T-cell (primary cell): ENCODE measurements at regions not wholly inside any gene's neighbourhood (a gene's known extent, or its start where the extent isn't known, plus 50 kb on each side); places are given as distances from the start of the nearest gene placed in this dataset.

Source experiments
- ATAC-seq, 4 experiments: fragments of 200-7000 bp in 3 of 4; fragments of 150-1000 bp in 1 of 4; cut with Tn5 transposase; replicated peaks in 1 of 4; 1 replicate in 3 of 4; 2 replicates in 1 of 4; pipeline ENCODE4 v1.10.0; 2021; ENCODE audit warnings: moderate library complexity in 3 of 4, mild to moderate bottlenecking in 2 of 4, moderate number of reproducible peaks in 1 of 4
- CTCF ChIA-PET, 2 donors: fragments of 300-600 bp; sonication (Branson Sonifier 250); formaldehyde crosslinking; loops; one replicate each; lab custom pipeline; 2022; ENCODE audit warnings: antibody characterized with exemption in 2 of 2; lab: Charles Lee
- POLR2A ChIA-PET, 2 donors: fragments of 300-600 bp; sonication (Branson Sonifier 250); formaldehyde crosslinking; loops; one replicate each; lab custom pipeline; 2022; ENCODE audit warnings: antibody characterized with exemption in 2 of 2; lab: Charles Lee
- DNase-seq, 35 experiments: peaks; one replicate each; pipeline versions ENCODE4 v3.0.0 to v3.0.0-alpha.2; 2013 to 2023
- H3K27ac ChIP-seq: one replicate; pipeline ENCODE4 v1.5.1; 2013; ENCODE audit warnings: low read length
- H3K27me3 ChIP-seq, 2 experiments: replicated peaks in 1 of 2; 1 replicate in 1 of 2; 2 replicates in 1 of 2; pipeline versions ENCODE4 v1.6.1 to v1.7.0; 2013; ENCODE audit warnings: low read length in 1 of 2, mixed read lengths in 1 of 2; ENCODE audit not compliant: control insufficient read depth in 2 of 2, insufficient read depth in 2 of 2; ENCODE audit errors: extremely low read depth in 1 of 2
- H3K36me3 ChIP-seq, 2 donors: 1 replicate in 1 of 2; 2 replicates in 1 of 2; pipeline versions ENCODE4 v1.6.1 to v1.7.0; 2013; ENCODE audit warnings: low read length in 1 of 2; ENCODE audit not compliant: control insufficient read depth in 2 of 2, insufficient read depth in 1 of 2; ENCODE audit errors: extremely low read depth in 1 of 2
- H3K4me1 ChIP-seq, 2 experiments: 1 replicate in 1 of 2; 2 replicates in 1 of 2; pipeline versions ENCODE4 v1.6.1 to v1.7.0; 2013; ENCODE audit warnings: low read length in 2 of 2, mixed read lengths in 1 of 2; ENCODE audit not compliant: insufficient read depth in 2 of 2, control insufficient read depth in 1 of 2; ENCODE audit errors: extremely low read depth in 1 of 2
- H3K4me3 ChIP-seq, 2 donors: 1 replicate in 1 of 2; 2 replicates in 1 of 2; pipeline versions ENCODE4 v1.5.1 to v1.7.0; 2013; ENCODE audit warnings: mild to moderate bottlenecking in 2 of 2, low read length in 1 of 2, moderate library complexity in 1 of 2; ENCODE audit not compliant: control insufficient read depth in 1 of 2; ENCODE audit errors: extremely low read depth in 1 of 2
- H3K9me3 ChIP-seq: 2 replicates; pipeline ENCODE4 v1.7.0; 2013
- H3K27ac Mint-ChIP-seq, 2 donors: one replicate each; pipeline ENCODE4 v1.8.0; 2020 to 2021; ENCODE audit warnings: mild to moderate bottlenecking in 2 of 2, mixed read lengths in 2 of 2
- H3K27me3 Mint-ChIP-seq, 2 donors: one replicate each; pipeline ENCODE4 v1.8.0; 2021 to 2022; ENCODE audit warnings: mixed read lengths in 2 of 2
- H3K36me3 Mint-ChIP-seq: one replicate; pipeline ENCODE4 v1.8.0; 2021; ENCODE audit warnings: mixed read lengths
- H3K4me1 Mint-ChIP-seq, 3 donors: one replicate each; pipeline ENCODE4 v1.8.0; 2020 to 2022; ENCODE audit warnings: mixed read lengths in 3 of 3, mild to moderate bottlenecking in 1 of 3
- H3K4me3 Mint-ChIP-seq, 3 donors: one replicate each; pipeline ENCODE4 v1.8.0; 2020 to 2022; ENCODE audit warnings: mild to moderate bottlenecking in 3 of 3, mixed read lengths in 3 of 3, moderate library complexity in 3 of 3
- H3K9me3 Mint-ChIP-seq, 3 donors: one replicate each; pipeline ENCODE4 v1.8.0; 2020 to 2022; ENCODE audit warnings: mixed read lengths in 3 of 3
- WGBS: methylation state at CpG from one replicate; pipeline ENCODE4 v1.1.5; 2013; ENCODE audit warnings: missing lambda C conversion rate; ENCODE audit not compliant: insufficient coverage; 5-methylcytosine and 5-hydroxymethylcytosine counted together

- Histone ChIP-seq H3K27me3 (no peaks in the 10 kb centered on the region), H3K4me1 (no peaks in the 10 kb centered on the region), H3K4me3 (no peak overlapping the region), H3K36me3 (no peaks in the 10 kb centered on the region), H3K27ac (no peak overlapping the region), H3K9me3 (no peaks in the 10 kb centered on the region)
- no peaks in the 10 kb centered on the region for H3K9me3 Mint-ChIP-seq
- 90% methylated on average over 2 of the region's 2 CpGs for WGBS
- CTCF ChIA-PET = interaction anchor here in 1 of 2 donors (1.0 kb wide), 2 partner anchors 8 to 12 kb away, joined by 3 to 5 read pairs; no protein-coding TSS in a partner anchor
- H3K4me3 Mint-ChIP-seq = no peak overlapping the region
- H3K36me3 Mint-ChIP-seq = no peaks in the 10 kb centered on the region
- DNase-seq (no peak), ATAC-seq (no peak)
- H3K27me3 Mint-ChIP-seq = no peaks in the 10 kb centered on the region
- peaks cover 1 to 5% (median 3%) of the 10 kb centered on the region in 3 donors for H3K4me1 Mint-ChIP-seq
- H3K27ac Mint-ChIP-seq = no peak overlapping the region
- POLR2A ChIA-PET = no interaction called here
These were observed 124.3 kb upstream of the CACNA1E start for GRCh38 chr1:181359012-181359411.

- H3K27ac ChIP-seq = no peak overlapping the region
- CTCF ChIA-PET = no interaction called here
- Mint-ChIP-seq H3K27ac (no peak overlapping the region), H3K9me3 (no peaks in the 10 kb centered on the region), H3K36me3 (no peaks in the 10 kb centered on the region), H3K27me3 (no peaks in the 10 kb centered on the region), H3K4me1 (peaks cover 0 to 3% (median 0%) of the 10 kb centered on the region in 3 donors), H3K4me3 (no peak overlapping the region)
- H3K9me3 ChIP-seq = no peaks in the 10 kb centered on the region
- no peak for ATAC-seq
- no peaks in the 10 kb centered on the region for H3K4me1 ChIP-seq
- no peak overlapping the region for H3K4me3 ChIP-seq
- no peak for DNase-seq
- H3K27me3 ChIP-seq = no peaks in the 10 kb centered on the region
- whole genome bisulfite sequencing = 93% methylated on average over 3 of the region's 3 CpGs
- POLR2A ChIA-PET = interaction anchor here in 1 of 2 donors (0.5 kb wide), 1 partner anchor 209 kb away, joined by 4 read pairs; no protein-coding TSS in a partner anchor
- no peaks in the 10 kb centered on the region for H3K36me3 ChIP-seq
These were observed 118.5 kb upstream of the CACNA1E start for GRCh38 chr1:181364801-181365200.

- no peaks in the 10 kb centered on the region for H3K36me3 ChIP-seq
- no peak overlapping the region for H3K4me3 Mint-ChIP-seq
- no peaks in the 10 kb centered on the region for H3K9me3 ChIP-seq
- CTCF ChIA-PET = interaction anchor here in 1 of 2 donors (0.7 to 1.3 kb wide), 2 partner anchors 9 to 527 kb away, joined by 3 to 5 read pairs; no protein-coding TSS in a partner anchor
- no peak for DNase-seq
- POLR2A ChIA-PET = no interaction called here
- peaks cover 0 to 3% (median 0%) of the 10 kb centered on the region in 3 donors for H3K4me1 Mint-ChIP-seq
- WGBS = 75% methylated on average over 5 of the region's 8 CpGs
- ATAC-seq = no peak
- H3K27me3 ChIP-seq = no peaks in the 10 kb centered on the region
- peaks cover 2% of the 10 kb centered on the region for H3K36me3 Mint-ChIP-seq
- no peaks in the 10 kb centered on the region for H3K4me1 ChIP-seq
- H3K27ac ChIP-seq = no peak overlapping the region
- no peak overlapping the region for H3K27ac Mint-ChIP-seq
- H3K9me3 Mint-ChIP-seq = peaks cover 0 to 3% (median 2%) of the 10 kb centered on the region in 3 donors
- no peak overlapping the region for H3K4me3 ChIP-seq
- no peaks in the 10 kb centered on the region for H3K27me3 Mint-ChIP-seq
These were observed 116.4 kb upstream of the CACNA1E start for GRCh38 chr1:181366910-181367309.

GRCh38 chr1:181369416-181369815 lies 113.9 kb upstream of the CACNA1E start:
- Mint-ChIP-seq H3K27ac (no peak overlapping the region), H3K27me3 (no peaks in the 10 kb centered on the region), H3K4me3 (no peak overlapping the region), H3K36me3 (peaks cover 9% of the 10 kb centered on the region), H3K4me1 (peaks cover 0 to 3% (median 0%) of the 10 kb centered on the region in 3 donors), H3K9me3 (peaks cover 5 to 10% (median 10%) of the 10 kb centered on the region in 3 donors)
- 86% methylated on average over 1 of the region's 4 CpGs for WGBS
- no peaks in the 10 kb centered on the region for H3K27me3 ChIP-seq
- no peaks in the 10 kb centered on the region for H3K4me1 ChIP-seq
- ATAC-seq (no peak), DNase-seq (no peak)
- ChIA-PET CTCF (no interaction called here), POLR2A (no interaction called here)
- H3K4me3 ChIP-seq = no peak overlapping the region
- H3K9me3 ChIP-seq = no peaks in the 10 kb centered on the region
- no peak overlapping the region for H3K27ac ChIP-seq
- no peaks in the 10 kb centered on the region for H3K36me3 ChIP-seq

- 82% methylated on average over 5 of the region's 6 CpGs for WGBS
- Histone ChIP-seq H3K4me3 (no peak overlapping the region), H3K27ac (no peak overlapping the region), H3K36me3 (no peaks in the 10 kb centered on the region), H3K9me3 (peaks cover 1% of the 10 kb centered on the region), H3K27me3 (no peaks in the 10 kb centered on the region), H3K4me1 (no peaks in the 10 kb centered on the region)
- no peaks in the 10 kb centered on the region for H3K9me3 Mint-ChIP-seq
- H3K4me3 Mint-ChIP-seq = no peak overlapping the region
- H3K27me3 Mint-ChIP-seq = no peaks in the 10 kb centered on the region
- ChIA-PET POLR2A (no interaction called here), CTCF (interaction anchor here in 1 of 2 donors (0.6 to 1.0 kb wide), 3 partner anchors 11 to 853 kb away, joined by 3 read pairs; no protein-coding TSS in a partner anchor)
- no peaks in the 10 kb centered on the region for H3K4me1 Mint-ChIP-seq
- no peaks in the 10 kb centered on the region for H3K36me3 Mint-ChIP-seq
- no peak overlapping the region for H3K27ac Mint-ChIP-seq
- DNase-seq = no peak
- no peak for ATAC-seq
These were observed 99.6 kb upstream of the CACNA1E start for GRCh38 chr1:181383695-181384094.

- CTCF ChIA-PET = interaction anchor here in 1 of 2 donors (0.6 kb wide), 1 partner anchor 196 kb away, joined by 4 read pairs; no protein-coding TSS in a partner anchor
These were observed 97.0 kb upstream of the CACNA1E start for GRCh38 chr1:181386340-181386739.

More at GRCh38 chr1:181386340-181386739, 97.0 kb upstream of the CACNA1E start:
- WGBS = 93% methylated on average over 1 of the region's 2 CpGs
- Mint-ChIP-seq H3K9me3 (no peaks in the 10 kb centered on the region), H3K27ac (no peak overlapping the region), H3K27me3 (no peaks in the 10 kb centered on the region), H3K4me3 (no peak overlapping the region), H3K4me1 (peaks cover 7 to 14% (median 13%) of the 10 kb centered on the region in 3 donors), H3K36me3 (no peaks in the 10 kb centered on the region)
- Histone ChIP-seq H3K4me3 (no peak overlapping the region), H3K27ac (no peak overlapping the region), H3K4me1 (peaks cover 0 to under 1% of the 10 kb centered on the region in 2 experiments), H3K36me3 (no peaks in the 10 kb centered on the region), H3K9me3 (no peaks in the 10 kb centered on the region), H3K27me3 (no peaks in the 10 kb centered on the region)
- DNase-seq (no peak), ATAC-seq (no peak)
- POLR2A ChIA-PET = no interaction called here
